Gastrocnemius medialis (tissue), 4 donors: ENCODE measurements at regions not wholly inside any gene's neighbourhood (a gene's known extent, or its start where the extent isn't known, plus 50 kb on each side); places are given as distances from the start of the nearest gene placed in this dataset.

Experiments used
- CTCF ChIP-seq, 5 experiments: fragments of 450-650 bp in 3 of 5; fragments of 200-600 bp in 2 of 5; sonication (generic) in 2 of 5; IDR thresholded peaks in 4 of 5; conservative IDR thresholded peaks in 1 of 5; 1 replicate in 4 of 5; 2 replicates in 1 of 5; pipeline ENCODE4 v1.5.1; 2016 to 2019; ENCODE audit warnings: antibody characterized with exemption in 5 of 5, mild to moderate bottlenecking in 3 of 5, moderate library complexity in 3 of 5
- POLR2A ChIP-seq, 2 donors: fragments of 450-650 bp; IDR thresholded peaks; one replicate each; pipeline ENCODE4 v1.6.1; 2017; ENCODE audit warnings: antibody characterized with exemption in 2 of 2, mild to moderate bottlenecking in 2 of 2, moderate library complexity in 2 of 2

DNA sequence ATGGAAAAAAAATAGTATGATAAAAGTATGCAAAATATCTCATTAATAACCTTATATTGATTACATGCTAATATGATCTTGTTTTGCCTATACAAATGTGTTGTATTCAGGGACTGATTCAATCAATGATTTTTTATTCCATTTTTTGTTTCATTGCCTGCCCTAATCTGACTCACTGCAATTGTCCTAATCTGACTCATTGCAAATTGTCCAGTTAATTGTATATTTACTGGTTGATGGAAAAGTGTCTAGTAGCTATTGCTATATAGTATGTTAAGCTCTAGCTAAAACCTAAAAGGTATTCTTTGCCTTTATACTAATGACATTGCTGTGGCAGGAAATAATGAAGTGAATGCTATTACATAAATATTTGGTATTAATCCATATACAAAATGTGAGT, 728.9 kb upstream of the ZP4 start:
- TF ChIP-seq CTCF (IDR thresholded peaks at IDR 0.05 in 4 of 5, conservative IDR thresholded peaks at IDR 0.05 in 1 of 5): no peak
- TF ChIP-seq POLR2A (IDR thresholded peaks at IDR 0.05): no peak
